ENCODE measurements at regions not wholly inside any gene's neighbourhood (a gene's known extent, or its start where the extent isn't known, plus 50 kb on each side); places are given as distances from the start of the nearest gene placed in this dataset.

GRCh38 chr7:26995666-26996065, 100.1 kb downstream of the HOXA1 start:
- TF ChIP-seq, protein P1, sequence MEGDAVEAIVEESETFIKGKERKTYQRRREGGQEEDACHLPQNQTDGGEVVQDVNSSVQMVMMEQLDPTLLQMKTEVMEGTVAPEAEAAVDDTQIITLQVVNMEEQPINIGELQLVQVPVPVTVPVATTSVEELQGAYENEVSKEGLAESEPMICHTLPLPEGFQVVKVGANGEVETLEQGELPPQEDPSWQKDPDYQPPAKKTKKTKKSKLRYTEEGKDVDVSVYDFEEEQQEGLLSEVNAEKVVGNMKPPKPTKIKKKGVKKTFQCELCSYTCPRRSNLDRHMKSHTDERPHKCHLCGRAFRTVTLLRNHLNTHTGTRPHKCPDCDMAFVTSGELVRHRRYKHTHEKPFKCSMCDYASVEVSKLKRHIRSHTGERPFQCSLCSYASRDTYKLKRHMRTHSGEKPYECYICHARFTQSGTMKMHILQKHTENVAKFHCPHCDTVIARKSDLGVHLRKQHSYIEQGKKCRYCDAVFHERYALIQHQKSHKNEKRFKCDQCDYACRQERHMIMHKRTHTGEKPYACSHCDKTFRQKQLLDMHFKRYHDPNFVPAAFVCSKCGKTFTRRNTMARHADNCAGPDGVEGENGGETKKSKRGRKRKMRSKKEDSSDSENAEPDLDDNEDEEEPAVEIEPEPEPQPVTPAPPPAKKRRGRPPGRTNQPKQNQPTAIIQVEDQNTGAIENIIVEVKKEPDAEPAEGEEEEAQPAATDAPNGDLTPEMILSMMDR (IDR thresholded peaks at IDR 0.05; ENCODE audit: low read depth, low read length), result no peak
- TF ChIP-seq POLR2A (IDR thresholded peaks at IDR 0.05; ENCODE audit: extremely low read depth, insufficient read length) (no peak), MYC (IDR thresholded peaks at IDR 0.05; ENCODE audit: low read depth, low read length) (no peak)
- TF ChIP-seq, protein P2, sequence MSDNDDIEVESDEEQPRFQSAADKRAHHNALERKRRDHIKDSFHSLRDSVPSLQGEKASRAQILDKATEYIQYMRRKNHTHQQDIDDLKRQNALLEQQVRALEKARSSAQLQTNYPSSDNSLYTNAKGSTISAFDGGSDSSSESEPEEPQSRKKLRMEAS (IDR thresholded peaks at IDR 0.05; ENCODE audit: low read depth, low read length), result no peak
